D721Med (cell line): ENCODE measurements at regions not wholly inside any gene's neighbourhood (a gene's known extent, or its start where the extent isn't known, plus 50 kb on each side); places are given as distances from the start of the nearest gene placed in this dataset.

Source experiments
- DNase-seq: peaks from one replicate; pipeline ENCODE4 v3.0.0; 2011; ENCODE audit warnings: low spot score; ENCODE audit not compliant: insufficient read length
- FAIRE-seq: peaks from 2 replicates; lab custom pipeline; 2011; peaks lifted over from hg19 to GRCh38; lab: Jason Lieb, UNC
- CTCF ChIP-seq: IDR thresholded peaks from 2 replicates; pipeline ENCODE4 v1.5.1; 2012; ENCODE audit warnings: mild to moderate bottlenecking, control low read depth; ENCODE audit not compliant: insufficient read depth; ENCODE audit errors: missing control alignments

- DNase-seq, result no peak
- FAIRE-seq, result no peak
- no peak for TF ChIP-seq CTCF
Measured at GRCh38 chr18:78174737-78175136, 804.9 kb upstream of the SALL3 start.

- FAIRE-seq, result no peak
- no peak for DNase-seq
- TF ChIP-seq CTCF, result no peak
Measured at GRCh38 chr18:78178812-78179211, 800.8 kb upstream of the SALL3 start.

GRCh38 chr18:78180741-78181140 lies 798.9 kb upstream of the SALL3 start:
- no peak for TF ChIP-seq CTCF
- DNase-seq, result no peak
- no peak for FAIRE-seq

DNA sequence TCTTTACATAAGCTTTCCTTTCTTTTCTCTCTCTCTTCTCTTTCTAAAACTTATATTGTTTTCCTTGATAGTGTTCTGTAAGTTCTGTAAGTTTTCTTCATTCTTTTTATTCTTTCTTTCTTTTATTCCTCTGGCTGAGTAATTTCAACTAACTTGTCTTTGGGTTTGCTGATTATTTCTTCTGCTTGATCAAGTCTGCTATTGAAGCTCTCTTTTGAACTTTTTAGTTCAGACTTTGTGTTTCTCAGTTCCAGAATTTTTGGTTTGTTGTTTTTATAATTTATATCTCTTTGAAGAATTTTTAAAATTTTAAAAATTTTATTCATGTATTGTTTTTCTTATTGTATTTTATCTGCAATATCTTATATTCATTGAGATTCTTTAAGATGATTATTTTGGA lies 795.8 kb upstream of the SALL3 start:
- no peak for FAIRE-seq

GRCh38 chr18:78191276-78191675 lies 788.3 kb upstream of the SALL3 start:
- peak; percentile 63 for FAIRE-seq
- no peak for DNase-seq
- TF ChIP-seq CTCF, result no peak

More for the DNA sequence above, 795.8 kb upstream of the SALL3 start:
- TF ChIP-seq CTCF, result no peak
- DNase-seq, result no peak

GRCh38 chr18:78192054-78192453 lies 787.6 kb upstream of the SALL3 start:
- DNase-seq, result no peak
- FAIRE-seq, result no peak

DNA sequence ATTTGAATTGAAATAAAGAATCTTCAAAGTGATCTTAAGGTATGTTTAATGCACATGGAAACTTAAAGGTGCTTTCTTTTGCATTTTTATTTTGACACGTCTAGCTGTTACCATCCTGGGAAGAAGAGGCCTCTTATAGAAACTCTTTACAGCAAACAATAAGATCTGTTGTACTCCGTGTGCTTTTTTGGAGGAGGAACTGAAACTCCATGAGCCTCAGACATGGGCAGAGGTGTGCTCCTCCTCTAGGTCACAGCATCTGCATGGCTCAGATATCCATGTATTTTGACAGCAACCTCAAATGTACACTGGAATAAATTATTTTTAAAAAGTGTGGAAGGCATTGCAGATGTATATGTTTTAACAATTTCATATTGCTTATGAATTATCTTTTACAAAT lies 783.3 kb upstream of the SALL3 start:
- no peak for DNase-seq
- no peak for FAIRE-seq
- TF ChIP-seq CTCF, result no peak

More at GRCh38 chr18:78192054-78192453, 787.6 kb upstream of the SALL3 start:
- TF ChIP-seq CTCF, result no peak
